HG03520 (cell line): ENCODE measurements at regions not wholly inside any gene's neighbourhood (a gene's known extent, or its start where the extent isn't known, plus 50 kb on each side); places are given as distances from the start of the nearest gene placed in this dataset.

Experiments used
- ATAC-seq: cut with Tn5 transposase; IDR thresholded peaks from one replicate; pipeline ENCODE4 v1.9.1; 2021; ENCODE audit warnings: mild to moderate bottlenecking, moderate library complexity; ENCODE audit not compliant: unreplicated experiment

- ATAC-seq: no peak
Observed at GRCh38 chr11:122323754-122324421, 207.9 kb upstream of the BLID start.

DNA sequence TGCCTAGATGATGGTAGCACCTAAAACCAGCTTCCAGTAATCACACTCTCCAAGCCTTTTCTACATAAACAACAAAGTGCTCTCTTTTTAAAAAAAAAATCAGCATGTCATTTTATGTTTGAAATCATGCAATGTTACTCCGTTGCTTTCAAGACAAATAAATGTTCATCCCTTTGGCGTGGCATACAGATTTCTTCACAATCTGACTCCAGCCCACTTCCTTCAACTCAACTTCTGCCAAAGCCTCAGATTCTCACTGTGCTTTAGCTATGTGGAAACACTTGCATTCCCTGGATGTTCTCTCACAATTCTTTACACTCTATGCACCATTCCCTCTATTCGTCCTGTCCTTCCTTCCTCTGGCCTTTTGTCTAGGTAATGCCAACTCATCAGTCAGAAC is 206.3 kb upstream of the BLID start:
- no peak for ATAC-seq

DNA sequence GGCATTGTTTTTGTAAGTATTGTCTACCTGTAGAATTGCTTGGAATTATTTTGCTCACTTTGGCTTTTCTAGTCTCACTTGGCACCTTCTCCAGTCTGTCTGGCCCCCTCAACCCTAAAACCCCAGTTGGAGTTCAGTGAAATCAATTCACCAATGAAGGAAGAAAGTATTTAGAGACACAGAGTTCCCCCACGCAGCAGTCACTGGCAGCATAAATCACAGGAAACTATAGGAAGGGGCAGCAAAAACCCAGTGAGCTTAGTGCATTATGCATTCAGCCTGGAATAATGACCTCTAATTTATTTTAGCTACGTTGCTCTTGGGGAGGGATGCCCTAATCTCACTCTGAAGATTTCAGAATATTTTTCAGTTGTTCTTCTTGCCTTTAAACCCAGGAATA is 204.7 kb upstream of the BLID start:
- no peak for ATAC-seq

DNA sequence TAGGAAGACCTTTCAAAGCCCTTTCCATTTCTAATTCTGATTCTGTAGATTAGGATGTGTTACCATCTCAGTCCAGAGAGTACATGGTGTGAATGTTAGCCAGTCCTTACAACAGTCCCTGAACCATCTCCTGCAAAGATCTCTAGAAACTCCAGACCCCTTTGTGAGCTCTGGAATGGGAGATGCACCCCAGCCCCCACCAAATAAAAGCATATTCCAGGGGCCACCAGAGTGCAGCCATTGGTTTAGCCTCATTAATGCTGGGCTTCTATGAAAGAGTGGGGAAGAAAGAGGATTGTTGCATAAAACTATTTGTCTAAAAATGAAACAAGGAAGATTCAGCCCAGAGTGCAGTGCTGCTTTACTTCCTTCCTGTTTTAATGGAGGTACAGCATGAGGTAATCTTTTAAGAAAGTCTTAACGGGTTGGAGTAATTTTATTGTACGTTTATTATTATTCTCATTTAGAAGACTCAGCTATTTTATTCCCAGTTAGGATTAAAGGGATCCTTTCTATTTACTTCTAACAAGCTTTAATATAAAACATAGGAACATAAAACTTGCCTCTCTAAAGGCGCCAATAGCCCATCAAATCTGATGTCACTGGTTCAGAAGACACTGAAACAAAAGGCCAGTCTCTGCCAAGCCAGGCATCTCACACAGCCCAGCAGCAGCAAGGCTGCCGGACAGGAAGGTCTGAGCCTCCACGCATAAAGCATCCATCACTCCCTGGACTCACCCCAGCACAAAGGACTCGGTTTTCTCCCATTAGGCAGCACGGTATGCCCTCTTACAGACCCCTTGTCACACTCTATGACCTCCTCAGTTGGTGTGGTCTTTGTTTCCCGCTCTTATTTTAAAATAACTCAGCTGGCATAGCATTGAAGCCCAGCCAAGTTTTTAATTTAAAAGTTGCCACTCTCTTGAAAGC is 203.9 kb upstream of the BLID start:
- ATAC-seq: no peak

GRCh38 chr11:122319085-122319484 is 203.1 kb upstream of the BLID start:
- ATAC-seq: no peak

DNA sequence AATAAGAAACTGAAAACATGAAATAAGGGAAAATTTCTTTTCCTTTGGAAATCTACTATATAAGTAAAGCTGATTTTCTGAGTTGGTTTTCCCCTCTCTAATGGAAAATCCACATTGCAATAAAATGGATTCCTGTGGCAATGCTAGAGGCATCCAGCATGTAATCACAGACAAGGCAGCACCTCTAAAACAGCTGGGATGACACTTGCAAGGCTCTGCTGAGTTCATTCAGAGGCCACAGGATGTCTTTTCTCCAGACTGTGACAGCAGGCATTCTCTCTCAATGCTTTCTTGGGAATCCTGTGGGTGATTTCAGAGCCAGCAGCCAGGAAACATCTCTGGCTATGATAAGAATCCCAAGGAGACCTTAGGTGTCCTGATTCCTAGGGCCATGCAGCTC is 201.3 kb upstream of the BLID start:
- no peak for ATAC-seq

DNA sequence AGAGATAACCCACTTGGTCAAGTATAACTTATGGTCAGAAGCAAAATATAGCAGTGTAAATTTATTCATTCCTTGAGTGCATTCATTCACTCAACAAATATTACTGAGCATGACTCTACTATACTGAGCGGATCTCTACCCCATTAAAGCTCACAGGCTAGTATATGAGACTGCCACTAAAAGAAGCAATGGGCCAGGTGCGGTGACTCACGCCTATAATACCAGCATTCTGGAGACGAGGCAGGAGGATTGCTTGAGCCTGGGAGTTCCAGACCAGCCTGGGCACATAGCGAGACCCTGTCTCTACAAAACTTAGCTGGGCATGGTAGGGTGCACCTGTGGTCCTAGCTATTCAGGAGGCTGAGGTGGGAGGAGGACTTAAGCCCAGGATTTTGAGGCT is 197.6 kb upstream of the BLID start:
- ATAC-seq: no peak

DNA sequence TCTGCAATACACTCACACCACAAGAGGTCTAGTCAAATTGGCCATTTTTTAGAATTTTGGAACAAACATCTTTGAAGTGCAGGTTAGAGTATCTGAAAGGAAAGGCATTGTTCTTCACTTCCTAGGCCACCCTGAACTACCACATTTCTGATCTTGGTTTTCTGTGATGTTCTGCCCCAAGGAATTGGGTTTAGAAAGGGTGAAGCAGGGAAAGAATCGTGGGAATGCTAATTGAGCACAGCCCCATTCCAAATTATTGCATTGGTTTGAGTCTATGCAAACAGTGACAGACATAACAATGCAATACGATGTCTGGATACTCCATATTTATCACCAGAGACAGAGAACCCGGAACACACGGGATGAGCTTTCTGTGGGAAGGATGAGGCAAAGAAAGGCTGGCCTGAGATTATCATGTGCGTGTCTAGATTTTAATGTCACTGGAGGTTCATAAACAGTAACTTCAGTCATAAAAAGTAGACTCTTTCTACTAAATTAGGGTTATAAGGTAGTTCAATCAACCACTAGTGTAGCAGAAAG is 195.3 kb upstream of the BLID start:
- ATAC-seq: no peak

- no peak for ATAC-seq
Observed at GRCh38 chr11:122310766-122311165, 194.8 kb upstream of the BLID start.

- ATAC-seq: no peak
Observed at GRCh38 chr11:122309262-122309925, 193.4 kb upstream of the BLID start.

DNA sequence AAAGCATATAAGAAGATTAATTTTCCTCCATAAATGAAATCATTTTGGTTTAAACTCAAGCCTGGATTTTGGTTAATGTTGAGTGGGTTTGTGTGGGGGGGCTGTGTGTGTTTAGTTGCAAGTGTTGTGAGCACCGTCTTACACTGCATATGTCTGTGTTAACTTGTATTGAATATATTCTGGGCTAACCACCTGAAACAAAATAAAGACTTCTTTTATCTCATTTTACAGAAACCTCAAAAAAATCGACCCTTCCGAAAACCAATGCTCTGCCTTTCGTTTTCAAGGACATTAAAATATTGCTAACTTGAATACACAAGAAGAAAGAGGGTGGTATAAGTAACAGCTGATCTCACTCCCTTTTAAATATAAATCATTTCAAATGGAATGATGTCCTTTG is 192.2 kb upstream of the BLID start:
- ATAC-seq: no peak

DNA sequence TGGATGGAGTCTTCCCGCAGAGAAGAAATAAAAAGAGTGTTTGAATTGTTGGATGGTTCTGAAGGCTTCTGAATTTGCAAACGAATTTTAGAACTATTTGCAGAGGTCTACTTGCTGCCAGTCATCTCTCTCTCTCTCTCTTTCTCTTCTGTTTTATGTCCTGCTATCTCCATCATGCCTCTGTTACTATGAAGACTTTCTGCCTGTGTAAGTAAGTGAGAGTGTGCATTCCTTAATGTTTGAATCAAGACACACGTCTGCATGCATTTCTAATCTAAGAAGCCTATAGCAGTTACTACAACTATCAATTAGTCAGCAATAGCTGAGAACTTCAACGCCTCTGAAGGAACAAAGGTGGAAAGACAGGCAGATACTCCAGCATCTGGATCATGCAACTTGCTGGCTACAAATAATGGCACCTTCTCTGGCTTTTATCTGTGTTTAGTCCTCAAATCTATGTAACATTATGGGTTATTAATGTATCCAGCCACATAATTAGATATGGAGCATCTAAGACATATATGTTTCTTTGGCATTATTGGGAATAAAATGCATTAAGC is 191.5 kb upstream of the BLID start:
- ATAC-seq: no peak

GRCh38 chr11:122306831-122307391 is 190.9 kb upstream of the BLID start:
- ATAC-seq: no peak

DNA sequence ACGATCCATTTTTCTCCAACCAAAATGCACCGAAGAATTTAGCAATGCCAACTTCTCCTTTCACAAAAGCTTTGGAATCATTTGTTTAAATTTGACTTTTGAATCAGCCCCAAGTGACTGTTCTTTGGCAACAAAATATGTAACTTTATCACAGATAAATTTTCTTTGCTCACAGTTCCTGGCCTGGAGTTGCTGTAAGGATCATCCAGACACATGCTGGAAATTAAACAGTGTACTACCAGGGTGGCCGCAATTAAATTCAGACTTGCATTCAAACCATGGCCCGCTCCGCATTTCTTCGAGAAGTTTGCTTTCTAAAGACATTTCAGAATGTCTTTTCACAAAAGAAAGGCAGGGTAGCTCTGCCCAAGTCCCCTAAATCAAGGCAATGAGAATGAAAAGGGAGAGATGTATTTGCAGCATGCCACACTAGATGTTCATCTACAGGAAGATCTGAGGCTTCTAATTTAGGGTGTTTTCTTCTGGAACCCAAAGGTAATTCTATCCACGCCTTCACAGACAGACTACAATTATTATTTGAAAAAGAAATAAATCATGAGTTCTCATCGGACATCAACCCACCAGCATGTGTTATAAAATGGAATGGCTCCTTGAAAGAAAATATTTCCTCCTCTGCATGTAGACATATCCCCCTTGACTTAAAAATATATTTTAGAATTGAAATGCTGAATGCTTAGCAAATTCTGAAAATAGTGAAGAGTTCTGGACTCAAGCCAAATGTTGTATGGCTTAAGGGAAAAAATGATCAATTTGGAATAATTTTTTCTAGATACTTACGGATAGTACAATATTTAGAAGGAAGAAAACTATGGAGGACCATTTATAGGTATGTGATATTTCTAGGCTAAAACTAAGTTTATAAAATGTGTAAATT is 189.7 kb upstream of the BLID start:
- no peak for ATAC-seq

- ATAC-seq: no peak
Observed at GRCh38 chr11:122304973-122305372, 189.0 kb upstream of the BLID start.

DNA sequence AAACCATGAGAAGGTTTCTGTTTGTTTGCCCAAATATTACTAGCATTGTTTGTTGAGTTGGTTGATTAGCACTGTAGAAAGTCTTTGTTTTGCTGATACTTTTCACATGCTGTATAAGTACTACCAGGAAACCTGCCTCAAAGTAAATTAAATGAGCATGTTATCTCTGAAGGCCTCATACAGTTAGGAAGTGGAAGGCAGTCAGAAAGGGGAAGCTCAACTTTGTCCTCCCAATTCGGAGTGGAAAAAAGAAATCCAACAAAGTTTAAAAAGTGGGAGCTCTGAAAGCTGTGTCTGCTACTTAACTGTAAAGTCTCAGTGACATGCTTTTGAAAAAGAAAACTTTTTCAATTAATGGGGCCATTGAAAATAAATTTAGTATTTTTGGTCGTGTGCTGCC is 188.3 kb upstream of the BLID start:
- no peak for ATAC-seq

- no peak for ATAC-seq
Observed at GRCh38 chr11:122294041-122294440, 178.0 kb upstream of the BLID start.

DNA sequence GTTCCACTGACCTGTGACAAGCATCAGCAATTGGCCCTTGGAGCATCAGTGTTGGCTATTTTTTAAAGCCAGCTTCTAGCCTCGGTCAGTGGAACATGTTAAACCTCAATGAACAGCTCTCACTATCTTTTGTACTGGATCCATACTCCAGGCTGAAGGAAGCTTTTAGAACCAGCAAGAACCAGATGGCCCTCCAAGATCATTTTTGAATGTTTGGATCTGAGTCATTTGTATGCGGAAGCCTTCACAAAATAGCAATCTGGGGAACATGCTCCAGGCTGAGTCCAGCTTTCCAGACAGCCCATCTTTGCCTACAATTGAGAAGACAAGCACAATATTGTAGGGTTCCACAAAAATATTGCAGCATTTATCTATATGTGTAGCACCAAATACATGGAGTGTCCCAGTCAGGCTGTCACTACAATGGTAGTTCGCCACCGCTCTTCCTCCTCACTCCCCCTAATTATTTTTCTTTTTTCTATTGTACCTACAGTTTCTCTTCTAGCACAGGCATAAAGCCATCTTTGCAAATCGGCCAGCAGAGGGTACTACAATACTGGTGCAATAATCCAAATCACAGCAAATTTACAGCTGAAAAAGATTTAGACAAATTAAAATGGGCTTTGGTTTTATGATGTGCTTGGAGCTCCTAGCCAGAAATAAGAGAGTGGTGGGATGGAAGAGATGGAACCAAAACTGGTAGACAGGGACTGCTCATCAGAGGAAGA is 177.4 kb upstream of the BLID start:
- ATAC-seq: no peak

DNA sequence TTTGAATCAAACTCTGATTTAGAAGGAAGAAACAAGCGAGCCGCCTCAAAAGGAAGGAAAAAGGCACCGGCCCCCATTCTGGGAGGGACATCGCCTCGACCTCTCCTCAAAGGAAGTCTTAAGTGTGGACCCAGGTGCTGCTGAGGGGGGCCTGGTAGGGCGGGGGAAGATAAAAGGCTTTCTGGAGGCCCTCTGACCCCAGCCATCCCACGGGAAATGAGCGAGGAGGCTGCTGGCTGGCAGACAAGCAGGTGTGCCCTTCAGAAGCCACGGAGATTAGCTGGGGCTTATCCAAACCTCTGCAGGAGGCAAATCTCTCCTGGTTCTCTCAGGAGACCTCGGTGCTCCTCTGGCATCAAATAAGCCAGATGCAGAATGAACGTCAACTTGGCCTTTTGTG is 171.4 kb upstream of the BLID start:
- ATAC-seq: no peak
